ENCODE measurements at regions not wholly inside any gene's neighbourhood (a gene's known extent, or its start where the extent isn't known, plus 50 kb on each side); places are given as distances from the start of the nearest gene placed in this dataset.

- no peak for ATAC-seq (ENCODE audit: low FRiP score)
- DNase-seq (ENCODE audit: low spot score), result no peak
- TF ChIP-seq, protein P1, sequence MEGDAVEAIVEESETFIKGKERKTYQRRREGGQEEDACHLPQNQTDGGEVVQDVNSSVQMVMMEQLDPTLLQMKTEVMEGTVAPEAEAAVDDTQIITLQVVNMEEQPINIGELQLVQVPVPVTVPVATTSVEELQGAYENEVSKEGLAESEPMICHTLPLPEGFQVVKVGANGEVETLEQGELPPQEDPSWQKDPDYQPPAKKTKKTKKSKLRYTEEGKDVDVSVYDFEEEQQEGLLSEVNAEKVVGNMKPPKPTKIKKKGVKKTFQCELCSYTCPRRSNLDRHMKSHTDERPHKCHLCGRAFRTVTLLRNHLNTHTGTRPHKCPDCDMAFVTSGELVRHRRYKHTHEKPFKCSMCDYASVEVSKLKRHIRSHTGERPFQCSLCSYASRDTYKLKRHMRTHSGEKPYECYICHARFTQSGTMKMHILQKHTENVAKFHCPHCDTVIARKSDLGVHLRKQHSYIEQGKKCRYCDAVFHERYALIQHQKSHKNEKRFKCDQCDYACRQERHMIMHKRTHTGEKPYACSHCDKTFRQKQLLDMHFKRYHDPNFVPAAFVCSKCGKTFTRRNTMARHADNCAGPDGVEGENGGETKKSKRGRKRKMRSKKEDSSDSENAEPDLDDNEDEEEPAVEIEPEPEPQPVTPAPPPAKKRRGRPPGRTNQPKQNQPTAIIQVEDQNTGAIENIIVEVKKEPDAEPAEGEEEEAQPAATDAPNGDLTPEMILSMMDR (IDR thresholded peaks at IDR 0.05), result no peak
Observed at GRCh38 chr6:14711056-14711703, 534.7 kb upstream of the JARID2 start.

DNA sequence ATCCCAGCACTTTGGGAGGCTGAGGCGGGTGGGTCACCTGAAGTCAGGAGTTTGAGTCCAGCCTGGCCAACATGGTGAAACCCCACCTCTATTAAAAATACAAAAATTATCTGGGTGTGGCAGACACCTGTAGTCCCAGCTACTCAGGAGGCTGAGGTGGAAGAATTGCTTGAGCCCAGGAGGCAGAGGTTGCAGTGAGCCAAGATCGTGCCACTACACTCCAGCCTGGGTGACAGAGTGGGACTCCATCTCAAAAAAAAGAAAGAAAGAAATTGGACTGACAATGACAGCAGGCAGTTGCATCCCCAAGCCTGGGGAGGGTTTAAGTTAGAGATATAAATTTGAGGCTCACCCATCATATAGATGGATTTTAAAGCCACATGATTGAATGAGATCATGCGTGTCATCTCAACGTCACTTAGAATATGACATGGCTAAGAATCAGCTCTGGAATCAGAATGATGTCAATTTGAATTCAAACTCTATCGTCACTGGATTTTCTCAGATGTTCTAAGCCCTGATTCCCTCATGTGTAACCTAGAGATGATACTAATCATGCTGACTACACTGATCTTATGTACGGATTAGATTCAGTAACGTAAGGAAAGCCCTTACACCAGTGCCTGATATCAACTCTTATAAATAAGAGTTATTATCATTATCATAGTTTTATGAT lies 534.0 kb upstream of the JARID2 start:
- ATAC-seq (ENCODE audit: low FRiP score) (no peak), DNase-seq (ENCODE audit: low spot score) (no peak)
- TF ChIP-seq, protein P1 (IDR thresholded peaks at IDR 0.05), result no peak

DNA sequence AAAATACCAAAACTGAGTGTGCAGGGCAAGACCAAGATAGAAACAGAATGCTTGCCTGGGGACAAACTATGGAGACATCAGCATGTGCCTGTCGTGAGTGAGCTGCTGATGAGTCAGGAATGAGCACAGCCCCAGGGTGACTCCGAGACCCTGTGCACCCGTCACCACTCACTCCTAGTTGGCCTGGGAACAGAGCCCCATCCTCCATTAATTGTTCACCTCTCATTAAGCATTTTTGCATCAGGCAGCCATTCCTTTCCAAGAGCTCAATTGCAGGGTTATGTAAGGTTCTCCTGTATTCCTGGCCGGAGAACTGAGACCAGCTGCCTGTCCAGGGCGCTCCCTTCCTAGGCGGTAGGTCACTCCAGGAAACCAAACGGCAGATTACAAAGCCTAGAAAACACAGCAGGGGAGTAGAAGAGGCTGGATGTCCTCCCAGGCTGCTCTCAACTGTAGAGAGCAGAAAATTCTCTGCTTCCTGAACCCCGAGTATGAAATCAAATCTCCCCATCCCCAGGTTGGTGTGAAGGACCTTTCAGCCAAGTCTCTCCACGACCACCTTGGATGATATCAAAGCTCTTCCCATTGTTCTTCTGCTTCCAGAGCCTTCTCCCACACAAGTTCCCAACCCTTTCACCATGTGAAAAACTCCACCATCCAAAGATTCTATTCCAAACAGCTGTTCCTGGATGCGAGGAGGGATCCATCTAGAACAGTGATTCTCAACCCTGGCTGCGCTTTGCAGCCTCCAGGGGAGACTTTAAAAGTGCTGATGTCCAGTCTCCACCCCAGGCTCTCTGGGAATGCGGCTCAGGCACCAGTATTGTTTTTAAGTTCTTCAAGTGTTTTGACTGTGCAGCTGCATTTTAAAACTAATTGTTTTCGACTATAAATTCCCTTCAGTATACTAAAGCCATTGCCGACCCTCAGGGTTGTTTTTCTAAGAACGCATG lies 532.6 kb upstream of the JARID2 start:
- DNase-seq (ENCODE audit: low spot score), result no peak
- TF ChIP-seq, protein P1 (IDR thresholded peaks at IDR 0.05), result no peak
- ATAC-seq (ENCODE audit: low FRiP score), result peak; percentile 76

DNA sequence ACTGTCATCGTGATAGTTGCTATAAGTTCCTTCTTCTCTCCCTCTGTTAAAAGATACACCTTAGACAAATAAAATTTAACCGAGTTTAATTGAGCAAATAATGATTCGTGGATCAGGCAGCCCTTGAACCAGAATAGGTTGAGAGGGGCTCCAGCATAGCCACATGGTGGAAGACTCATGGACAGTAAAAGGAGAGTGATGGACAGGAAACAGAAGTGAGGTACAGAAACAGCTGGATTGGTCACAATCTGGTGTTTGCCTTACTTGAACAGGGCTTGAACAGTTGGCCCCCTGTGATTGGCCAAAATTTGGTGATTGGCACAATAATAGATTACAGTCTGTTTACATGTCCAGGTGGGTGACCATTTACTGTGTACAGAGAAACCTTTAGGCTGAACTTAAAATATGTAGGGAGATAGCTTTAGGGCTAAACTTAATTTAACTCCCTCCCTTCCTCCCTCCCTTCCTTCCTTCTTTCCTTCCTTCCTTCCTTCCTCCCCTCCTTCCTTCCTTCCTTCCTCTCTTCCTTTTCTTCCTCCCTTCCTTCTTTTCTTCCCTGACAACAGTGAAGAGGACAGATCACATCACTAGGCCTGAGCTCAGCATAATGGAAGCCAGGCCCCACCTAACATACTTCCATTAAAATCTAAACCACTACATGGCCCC lies 531.8 kb upstream of the JARID2 start:
- ATAC-seq (ENCODE audit: low FRiP score), result no peak

DNA sequence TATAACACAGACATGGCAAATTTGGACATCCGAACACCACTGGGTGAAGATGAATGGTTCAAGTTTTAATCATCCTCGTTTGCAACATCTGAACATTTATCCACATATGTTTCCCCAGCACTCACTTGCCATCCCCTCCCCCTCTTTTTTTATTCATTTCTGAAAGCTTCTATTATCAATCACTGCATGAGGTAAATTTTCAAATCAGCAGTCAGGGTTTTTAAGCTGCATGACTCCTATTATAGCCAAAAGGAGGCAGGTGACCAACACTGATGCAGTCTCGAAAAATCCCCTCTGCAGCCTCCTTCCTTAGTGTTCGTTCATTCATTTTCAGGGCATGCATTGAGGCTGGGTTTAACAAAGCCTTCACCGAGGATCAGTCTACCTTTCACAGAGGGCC lies 530.8 kb upstream of the JARID2 start:
- no peak for DNase-seq (ENCODE audit: low spot score)
- TF ChIP-seq, protein P1 (IDR thresholded peaks at IDR 0.05), result no peak
- no peak for ATAC-seq (ENCODE audit: low FRiP score)

More for the DNA sequence above, 531.8 kb upstream of the JARID2 start:
- TF ChIP-seq, protein P1 (IDR thresholded peaks at IDR 0.05), result no peak
- no peak for DNase-seq (ENCODE audit: low spot score)

DNA sequence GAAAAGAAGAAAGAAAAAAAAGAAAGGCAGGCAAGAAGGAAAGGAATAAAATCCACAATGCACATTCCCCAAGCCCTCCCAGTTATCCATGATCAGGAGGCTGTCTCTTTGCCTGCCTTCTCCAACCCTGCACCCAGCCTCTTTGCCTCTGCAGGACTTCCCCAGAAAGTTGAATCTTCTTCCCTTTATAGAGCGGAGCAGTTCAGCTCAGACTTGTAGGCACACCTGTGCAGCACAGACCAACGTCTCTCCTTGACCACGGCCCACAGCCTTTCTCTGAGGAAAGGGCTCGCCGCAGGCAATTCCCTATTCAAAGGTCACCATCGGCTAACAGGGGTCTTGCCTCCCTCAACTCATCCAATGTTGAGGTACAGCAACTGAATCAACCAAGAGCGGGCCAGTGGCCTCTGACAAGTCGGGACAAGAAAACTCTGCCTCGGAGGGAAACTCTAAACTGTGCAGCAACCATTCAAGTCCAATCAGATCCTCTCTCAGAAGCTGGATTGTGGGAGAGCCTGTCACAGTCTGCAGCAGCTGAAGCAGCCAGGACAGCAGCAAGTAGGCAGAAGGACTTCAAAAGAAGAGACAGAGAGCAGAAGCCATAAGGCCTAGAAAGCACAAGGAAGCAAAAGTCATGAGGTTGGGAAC lies 529.2 kb upstream of the JARID2 start:
- ATAC-seq (ENCODE audit: low FRiP score), result no peak
- TF ChIP-seq, protein P1 (IDR thresholded peaks at IDR 0.05), result no peak
- DNase-seq (ENCODE audit: low spot score), result no peak

Measured in omental fat pad (tissue), 3 donors.